Activated CD4-positive, alpha-beta T cell treated with anti-CD3 and anti-CD28 coated beads, Interleukin-2, amount 10 ng/mL, durations not matched to agents 24 days and 14 days (primary cell): ENCODE measurements at regions not wholly inside any gene's neighbourhood (a gene's known extent, or its start where the extent isn't known, plus 50 kb on each side); places are given as distances from the start of the nearest gene placed in this dataset.
"Not testable (repeated sequence)": the region's sequence is repeated elsewhere in the genome, so short reads cannot be mapped to it uniquely, and the experiment has no call there.

Experiments used
- DNase-seq: peaks from one replicate; pipeline ENCODE4 v3.0.0; 2022
- H3K27ac Mint-ChIP-seq: one replicate; pipeline ENCODE4 v1.8.0; 2022; ENCODE audit warnings: mild to moderate bottlenecking, mixed read lengths
- H3K27me3 Mint-ChIP-seq: one replicate; pipeline ENCODE4 v1.8.0; 2022; ENCODE audit warnings: mixed read lengths
- H3K36me3 Mint-ChIP-seq: one replicate; pipeline ENCODE4 v1.8.0; 2022; ENCODE audit warnings: low read depth, mild to moderate bottlenecking, mixed read lengths
- H3K4me1 Mint-ChIP-seq: one replicate; pipeline ENCODE4 v1.8.0; 2021; ENCODE audit warnings: mixed read lengths
- H3K4me3 Mint-ChIP-seq: one replicate; pipeline ENCODE4 v1.8.0; 2022; ENCODE audit warnings: mild to moderate bottlenecking, moderate library complexity, mixed read lengths
- H3K9me3 Mint-ChIP-seq: one replicate; pipeline ENCODE4 v1.8.0; 2021; ENCODE audit warnings: mixed read lengths
- intact Hi-C: fragments of 100-400 bp; cut with micrococcal nuclease; formaldehyde crosslinking; loops from one replicate; pipeline ENCODE4 v1.15.1; 2023

- H3K4me1 Mint-ChIP-seq: no peaks in the 10 kb centered on the region
These were observed 465.2 kb upstream of the MAN1A1 start for GRCh38 chr6:119814609-119815400.

GRCh38 chr6:119802464-119802863 is 452.9 kb upstream of the MAN1A1 start:
- intact Hi-C loops: no loop called here
- Mint-ChIP-seq H3K36me3 (no peaks in the 10 kb centered on the region), H3K4me1 (no peaks in the 10 kb centered on the region), H3K27me3 (no peaks in the 10 kb centered on the region), H3K4me3 (no peak overlapping the region), H3K27ac (no peak overlapping the region), H3K9me3 (no peaks in the 10 kb centered on the region)
- no peak for DNase-seq

More at GRCh38 chr6:119814609-119815400, 465.2 kb upstream of the MAN1A1 start:
- Mint-ChIP-seq H3K4me3 (no peak overlapping the region), H3K27me3 (no peaks in the 10 kb centered on the region), H3K27ac (no peak overlapping the region), H3K36me3 (no peaks in the 10 kb centered on the region), H3K9me3 (no peaks in the 10 kb centered on the region)
- intact Hi-C loops: no loop called here
- no peak for DNase-seq

DNA sequence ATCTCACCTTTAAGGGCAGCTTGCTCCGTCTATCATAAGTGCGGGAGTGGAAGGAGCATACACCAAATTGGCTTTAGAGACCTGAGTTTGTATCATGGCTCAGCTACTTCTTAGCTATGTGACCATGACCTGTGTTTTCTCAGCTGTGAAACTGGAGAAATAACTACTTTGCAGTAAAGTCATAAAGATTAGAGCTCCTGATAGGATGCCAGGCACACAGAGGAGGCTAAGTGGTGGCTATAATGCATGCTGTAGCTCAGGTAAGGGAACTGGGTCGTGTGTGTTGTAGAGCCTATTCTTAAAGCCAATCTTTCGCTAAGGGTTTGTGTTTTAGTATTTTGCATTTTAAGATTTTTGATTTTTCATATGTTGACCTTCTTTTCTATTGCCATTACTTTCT is 451.5 kb upstream of the MAN1A1 start:
- DNase-seq: no peak
- Mint-ChIP-seq H3K36me3 (no peaks in the 10 kb centered on the region), H3K4me3 (no peak overlapping the region), H3K27me3 (no peaks in the 10 kb centered on the region), H3K9me3 (no peaks in the 10 kb centered on the region), H3K27ac (no peak overlapping the region), H3K4me1 (no peaks in the 10 kb centered on the region)
- intact Hi-C loops: no loop called here

- H3K4me1 Mint-ChIP-seq: no peaks in the 10 kb centered on the region
- DNase-seq: no peak
- no peak overlapping the region for H3K27ac Mint-ChIP-seq
- intact Hi-C loops: no loop called here
- H3K4me3 Mint-ChIP-seq: no peak overlapping the region
- no peaks in the 10 kb centered on the region for H3K36me3 Mint-ChIP-seq
- no peaks in the 10 kb centered on the region for H3K27me3 Mint-ChIP-seq
- H3K9me3 Mint-ChIP-seq: no peaks in the 10 kb centered on the region
These were observed 451.0 kb upstream of the MAN1A1 start for GRCh38 chr6:119800526-119800925.

DNA sequence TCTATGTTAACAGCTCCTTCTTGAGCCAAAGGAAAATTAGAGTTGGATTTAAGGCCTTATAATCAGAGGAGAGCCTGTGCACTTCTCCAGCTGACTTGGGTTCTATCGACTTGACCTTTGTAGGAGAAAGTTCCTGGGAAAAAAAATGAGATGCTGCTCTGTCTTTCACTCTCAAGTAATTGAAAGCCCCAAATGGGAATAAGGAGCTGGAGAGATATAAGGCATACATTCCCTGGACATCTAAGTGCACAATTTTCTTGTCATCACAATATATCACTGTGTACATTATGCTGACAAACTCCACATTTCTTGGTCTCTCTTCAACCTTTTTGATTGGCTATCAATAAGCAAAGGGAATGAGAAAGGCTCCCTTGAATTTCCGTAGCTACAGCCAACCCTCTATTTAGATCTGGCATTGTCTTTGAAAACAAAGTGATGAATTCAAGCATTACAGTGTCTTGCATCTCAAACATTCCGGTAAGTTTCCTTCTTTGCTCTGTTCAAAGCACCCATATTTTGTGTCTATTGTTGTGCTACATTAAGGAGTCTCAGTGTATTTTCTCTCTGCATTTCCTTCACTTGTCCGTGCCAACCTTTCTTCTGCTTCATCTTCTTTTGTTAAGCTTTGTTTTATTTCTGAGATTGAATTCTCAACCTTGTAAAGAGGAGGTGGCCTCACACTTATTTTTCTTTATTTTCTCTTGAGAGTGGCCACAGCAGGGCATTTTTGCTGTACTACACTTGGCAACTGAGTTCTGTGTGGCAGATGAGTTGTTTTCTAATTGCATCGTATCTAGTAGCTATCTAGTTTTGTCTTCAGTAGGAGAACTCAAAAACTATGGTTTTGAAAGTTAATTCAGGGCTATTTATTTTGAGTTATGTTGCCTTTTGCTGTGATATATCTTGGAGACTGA is 450.3 kb upstream of the MAN1A1 start:
- Mint-ChIP-seq H3K27me3 (no peaks in the 10 kb centered on the region), H3K27ac (no peak overlapping the region), H3K9me3 (no peaks in the 10 kb centered on the region), H3K36me3 (no peaks in the 10 kb centered on the region), H3K4me3 (no peak overlapping the region), H3K4me1 (no peaks in the 10 kb centered on the region)
- intact Hi-C loops: no loop called here
- no peak for DNase-seq

DNA sequence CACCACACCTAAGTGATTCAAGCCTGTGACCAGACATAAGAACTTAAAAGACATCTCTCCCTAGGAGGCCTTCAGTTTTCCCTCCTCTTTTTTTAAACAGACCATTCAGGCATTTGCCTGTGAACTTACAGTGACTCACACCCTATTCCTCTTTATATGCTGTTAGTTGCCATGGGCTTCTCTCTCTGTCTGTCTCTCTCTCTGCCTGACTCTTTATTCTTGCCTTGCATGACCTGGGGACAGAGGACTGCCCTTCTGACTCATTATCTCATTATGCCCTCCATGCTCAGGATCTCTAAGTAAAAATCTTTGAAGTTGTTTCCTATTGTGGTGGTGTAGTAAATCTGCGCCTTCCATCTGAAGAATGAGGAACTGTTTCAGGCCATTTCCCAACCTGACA is 442.2 kb upstream of the MAN1A1 start:
- no peak for DNase-seq
- no peaks in the 10 kb centered on the region for H3K9me3 Mint-ChIP-seq
- no peak overlapping the region for H3K4me3 Mint-ChIP-seq
- H3K36me3 Mint-ChIP-seq: no peaks in the 10 kb centered on the region
- intact Hi-C loops: no loop called here
- no peak overlapping the region for H3K27ac Mint-ChIP-seq
- H3K4me1 Mint-ChIP-seq: no peaks in the 10 kb centered on the region
- H3K27me3 Mint-ChIP-seq: peaks cover 2% of the 10 kb centered on the region

- no peak for DNase-seq
- Mint-ChIP-seq H3K36me3 (no peaks in the 10 kb centered on the region), H3K27me3 (peaks cover 2% of the 10 kb centered on the region), H3K4me1 (no peaks in the 10 kb centered on the region), H3K27ac (no peak overlapping the region), H3K4me3 (no peak overlapping the region), H3K9me3 (no peaks in the 10 kb centered on the region)
- intact Hi-C loops: no loop called here
These were observed 431.8 kb upstream of the MAN1A1 start for GRCh38 chr6:119781365-119781764.

DNA sequence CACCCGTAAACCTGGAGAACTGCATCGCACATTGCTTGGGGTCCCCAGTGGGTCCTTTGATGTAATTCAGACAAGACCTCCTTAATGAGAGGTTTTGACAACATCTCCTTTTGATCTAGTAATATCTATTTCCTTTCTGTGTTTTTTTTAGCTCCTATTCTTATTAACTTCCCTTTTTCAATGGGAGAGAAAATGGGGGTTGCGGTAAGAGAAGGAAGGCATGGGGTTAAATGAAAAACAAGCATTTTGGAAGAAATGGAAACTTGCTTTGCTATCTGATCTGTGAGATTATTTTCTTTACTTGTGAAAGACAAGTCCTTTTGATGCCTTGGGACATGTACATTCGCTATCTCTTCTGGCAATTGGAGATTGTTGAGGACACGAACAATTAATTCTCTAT is 418.6 kb upstream of the MAN1A1 start:
- H3K27me3 Mint-ChIP-seq: peaks cover 5% of the 10 kb centered on the region
- no peak overlapping the region for H3K27ac Mint-ChIP-seq
- no peak overlapping the region for H3K4me3 Mint-ChIP-seq
- H3K4me1 Mint-ChIP-seq: no peaks in the 10 kb centered on the region
- intact Hi-C loops: no loop called here
- no peaks in the 10 kb centered on the region for H3K36me3 Mint-ChIP-seq
- H3K9me3 Mint-ChIP-seq: no peaks in the 10 kb centered on the region
- DNase-seq: no peak

DNA sequence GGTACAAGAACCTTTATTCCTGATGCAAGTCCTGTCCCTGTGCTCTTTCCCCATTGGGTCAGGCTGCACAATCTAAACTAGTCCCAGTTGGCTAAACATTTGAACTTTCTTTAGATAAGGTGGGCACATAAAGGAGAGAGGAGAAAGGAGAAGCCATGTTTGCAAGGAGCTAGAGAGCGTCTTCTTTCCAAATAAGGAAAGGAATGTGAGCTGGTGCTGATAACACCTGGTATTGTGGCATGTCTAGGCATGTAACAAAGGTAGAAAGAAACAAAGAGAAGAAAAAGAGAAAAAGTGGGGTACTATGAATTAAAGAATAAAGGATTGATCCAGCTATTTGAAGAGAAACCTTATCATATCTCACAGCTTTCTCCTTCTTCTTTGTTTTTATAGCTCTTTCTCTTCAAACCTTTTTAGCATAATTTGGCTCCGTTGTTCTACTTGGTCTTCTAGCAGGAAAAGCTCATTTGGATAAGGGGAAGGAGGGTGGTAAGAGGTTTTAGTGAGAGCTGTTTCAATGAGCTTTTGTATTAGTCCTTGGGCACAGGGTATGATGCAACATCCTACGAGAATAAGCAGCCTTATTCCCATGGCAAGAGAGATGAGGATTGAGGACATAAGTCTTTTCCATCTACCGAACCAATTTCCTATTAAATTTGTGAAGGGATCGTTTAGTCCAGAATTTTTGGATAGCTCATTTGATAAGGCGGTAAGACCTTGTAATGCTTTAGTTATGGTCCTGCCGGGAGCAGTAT is 415.5 kb upstream of the MAN1A1 start:
- Mint-ChIP-seq H3K4me3 (no peak overlapping the region), H3K4me1 (no peaks in the 10 kb centered on the region), H3K9me3 (no peaks in the 10 kb centered on the region), H3K36me3 (no peaks in the 10 kb centered on the region), H3K27me3 (peaks cover 2% of the 10 kb centered on the region), H3K27ac (no peak overlapping the region)
- intact Hi-C loops: no loop called here
- no peak for DNase-seq

- no peaks in the 10 kb centered on the region for H3K4me1 Mint-ChIP-seq
- H3K27ac Mint-ChIP-seq: no peak overlapping the region
- H3K9me3 Mint-ChIP-seq: no peaks in the 10 kb centered on the region
- H3K36me3 Mint-ChIP-seq: no peaks in the 10 kb centered on the region
- no peaks in the 10 kb centered on the region for H3K27me3 Mint-ChIP-seq
- DNase-seq: no peak
- intact Hi-C loops: no loop called here
- H3K4me3 Mint-ChIP-seq: no peak overlapping the region
These were observed 410.5 kb upstream of the MAN1A1 start for GRCh38 chr6:119760046-119760445.

GRCh38 chr6:119758385-119758784 is 408.8 kb upstream of the MAN1A1 start:
- Mint-ChIP-seq H3K27me3 (no peaks in the 10 kb centered on the region), H3K4me3 (no peak overlapping the region), H3K9me3 (no peaks in the 10 kb centered on the region), H3K27ac (no peak overlapping the region), H3K4me1 (no peaks in the 10 kb centered on the region), H3K36me3 (no peaks in the 10 kb centered on the region)
- intact Hi-C loops: no loop called here
- no peak for DNase-seq

DNA sequence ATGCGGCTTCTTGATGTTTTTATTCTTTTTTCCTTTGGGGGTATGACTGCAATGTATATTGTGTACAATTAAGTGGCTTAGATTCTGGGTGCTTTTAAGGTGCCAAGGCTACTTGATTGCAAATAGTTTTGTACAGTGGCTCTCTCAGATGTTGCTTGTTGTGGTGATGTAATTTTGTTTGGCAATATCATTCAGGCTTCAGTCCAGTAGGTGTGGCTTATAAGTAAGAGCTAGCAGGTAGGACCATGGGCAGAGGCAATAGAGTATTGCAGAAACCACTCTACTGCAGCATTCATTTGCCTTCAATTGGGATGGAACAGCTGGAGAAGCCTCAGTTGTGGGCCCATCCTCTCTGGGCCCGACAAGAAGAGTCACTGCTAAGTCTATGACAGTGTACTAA is 407.9 kb upstream of the MAN1A1 start:
- DNase-seq: no peak
- H3K9me3 Mint-ChIP-seq: no peaks in the 10 kb centered on the region
- no peak overlapping the region for H3K4me3 Mint-ChIP-seq
- no peak overlapping the region for H3K27ac Mint-ChIP-seq
- H3K4me1 Mint-ChIP-seq: no peaks in the 10 kb centered on the region
- no peaks in the 10 kb centered on the region for H3K36me3 Mint-ChIP-seq
- intact Hi-C loops: no loop called here
- H3K27me3 Mint-ChIP-seq: no peaks in the 10 kb centered on the region

DNA sequence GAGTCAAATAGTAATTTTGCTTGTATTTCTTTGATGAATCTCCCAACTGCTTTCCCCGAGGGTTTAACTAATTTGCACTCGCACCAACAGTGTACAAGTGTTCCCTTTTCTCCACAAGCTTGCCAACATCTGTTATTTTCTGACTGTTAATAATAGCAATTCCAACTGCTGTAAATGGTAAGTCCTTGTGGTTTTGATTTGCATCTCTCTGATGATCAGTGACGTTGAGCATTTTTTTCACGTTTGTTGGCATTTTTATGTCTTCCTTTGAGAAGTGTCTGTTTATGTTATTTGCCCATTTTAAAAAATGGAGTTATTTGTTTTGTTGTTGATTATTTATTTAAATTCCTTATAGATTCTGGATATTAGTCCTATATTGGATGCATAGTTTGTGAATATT is 399.8 kb upstream of the MAN1A1 start:
- Mint-ChIP-seq H3K27ac (no peak overlapping the region), H3K4me1 (no peaks in the 10 kb centered on the region), H3K9me3 (no peaks in the 10 kb centered on the region), H3K36me3 (no peaks in the 10 kb centered on the region), H3K27me3 (peaks cover 9% of the 10 kb centered on the region), H3K4me3 (no peak overlapping the region)
- intact Hi-C loops: loop anchor here (10.0 kb wide), 1 partner anchor 215 kb away; no protein-coding TSS in a partner anchor
- DNase-seq: no peak

GRCh38 chr6:119748535-119748934 is 399.0 kb upstream of the MAN1A1 start:
- not testable (repeated sequence) for H3K27ac Mint-ChIP-seq, H3K36me3 Mint-ChIP-seq, H3K4me1 Mint-ChIP-seq, DNase-seq, H3K9me3 Mint-ChIP-seq, H3K4me3 Mint-ChIP-seq, H3K27me3 Mint-ChIP-seq
- intact Hi-C loops: loop anchor here (10.0 kb wide), 1 partner anchor 216 kb away; no protein-coding TSS in a partner anchor
